Skeletal muscle cell (primary cell): ENCODE measurements at regions not wholly inside any gene's neighbourhood (a gene's known extent, or its start where the extent isn't known, plus 50 kb on each side); places are given as distances from the start of the nearest gene placed in this dataset.
"Not testable (repeated sequence)": the region's sequence is repeated elsewhere in the genome, so short reads cannot be mapped to it uniquely, and the experiment has no call there.

Experiments used
- DNase-seq: peaks from one replicate; pipeline ENCODE4 v3.0.0-alpha.2; 2010; ENCODE audit warnings: low read depth
- H3K4me3 ChIP-seq: 2 replicates; pipeline ENCODE4 v1.5.1; 2011; ENCODE audit warnings: low read depth, mild to moderate bottlenecking, control low read depth, low read length, moderate library complexity

DNA sequence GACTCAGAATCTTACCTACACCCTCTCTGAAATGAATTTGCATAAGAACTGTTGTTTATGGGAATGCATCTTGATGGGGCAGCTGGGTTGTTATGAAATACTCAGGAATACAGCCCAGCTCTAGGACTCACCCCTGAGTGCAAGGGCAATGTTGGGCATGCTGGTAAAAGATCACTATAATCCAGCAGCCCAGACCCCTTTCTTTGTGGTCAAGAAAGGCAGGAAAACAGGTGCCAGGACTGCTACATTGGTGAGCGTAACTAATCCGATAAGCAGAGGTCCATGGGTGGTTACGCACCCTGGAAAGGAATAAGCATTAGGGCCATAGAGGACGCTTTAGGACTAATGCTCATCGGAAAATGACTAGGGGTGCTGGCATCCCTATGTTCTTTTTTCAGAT lies 227.9 kb upstream of the CWC22 start:
- not testable (repeated sequence) for H3K4me3 ChIP-seq, DNase-seq

DNA sequence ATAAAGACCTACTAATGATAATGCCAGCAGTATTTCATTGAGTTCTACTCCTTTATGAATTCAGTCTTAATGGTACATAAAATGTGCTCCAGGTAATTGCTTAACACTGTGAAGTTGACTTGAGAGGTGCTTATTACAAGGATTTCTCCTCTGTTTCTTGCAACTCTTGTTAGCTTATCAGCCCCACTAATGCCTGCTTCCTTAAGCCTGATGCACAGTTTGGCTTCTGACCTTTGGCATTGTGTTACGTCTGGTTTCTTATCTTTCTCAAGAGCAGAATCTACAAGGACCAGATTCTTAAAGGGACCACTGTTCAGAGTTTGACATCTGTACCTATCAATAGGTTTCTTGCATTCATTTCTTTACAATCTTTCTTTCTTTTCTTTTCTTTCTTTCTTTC lies 223.9 kb upstream of the CWC22 start:
- DNase-seq, result no peak

DNA sequence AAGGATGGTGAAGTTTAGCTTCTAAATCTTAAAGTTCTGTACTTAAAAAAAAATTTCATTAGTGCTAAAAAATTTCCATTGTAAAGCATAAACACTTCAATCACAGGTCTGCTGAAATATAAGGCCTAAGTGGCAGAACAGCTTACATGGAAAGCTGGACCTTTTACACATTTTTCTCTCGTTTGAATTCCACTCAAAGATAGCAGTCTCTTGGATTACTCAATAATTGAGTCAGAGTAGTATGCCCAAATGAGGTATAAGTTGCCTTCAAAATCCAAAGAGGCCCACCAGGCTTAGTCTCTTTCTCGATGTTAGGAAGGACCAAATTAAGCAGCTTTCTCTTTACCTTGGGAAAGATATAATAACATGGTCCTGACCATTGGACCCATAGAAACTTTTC lies 220.4 kb upstream of the CWC22 start:
- no peak overlapping the region for H3K4me3 ChIP-seq
- DNase-seq, result no peak

More for the DNA sequence above, 223.9 kb upstream of the CWC22 start:
- no peak overlapping the region for H3K4me3 ChIP-seq

DNA sequence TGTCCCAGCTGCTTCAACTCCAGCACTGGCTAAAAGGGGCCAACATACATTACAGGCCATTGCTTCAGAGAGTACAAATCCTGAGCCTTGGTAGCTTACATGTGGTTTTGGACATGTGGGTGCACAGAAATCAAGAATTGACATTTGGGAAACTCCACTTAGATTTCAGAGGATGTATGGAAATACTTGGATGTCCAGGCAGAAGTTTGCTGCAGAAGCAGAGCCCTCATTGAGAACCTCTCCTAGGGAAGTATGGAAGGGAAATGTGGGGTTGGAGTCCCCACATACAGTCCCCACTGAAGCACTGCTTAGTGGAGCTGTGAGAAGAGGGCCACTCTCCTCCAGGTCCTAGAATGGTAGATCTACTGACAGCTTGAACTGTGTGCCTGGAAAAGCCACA lies 218.0 kb upstream of the CWC22 start:
- H3K4me3 ChIP-seq, result no peak overlapping the region
- DNase-seq, result no peak

DNA sequence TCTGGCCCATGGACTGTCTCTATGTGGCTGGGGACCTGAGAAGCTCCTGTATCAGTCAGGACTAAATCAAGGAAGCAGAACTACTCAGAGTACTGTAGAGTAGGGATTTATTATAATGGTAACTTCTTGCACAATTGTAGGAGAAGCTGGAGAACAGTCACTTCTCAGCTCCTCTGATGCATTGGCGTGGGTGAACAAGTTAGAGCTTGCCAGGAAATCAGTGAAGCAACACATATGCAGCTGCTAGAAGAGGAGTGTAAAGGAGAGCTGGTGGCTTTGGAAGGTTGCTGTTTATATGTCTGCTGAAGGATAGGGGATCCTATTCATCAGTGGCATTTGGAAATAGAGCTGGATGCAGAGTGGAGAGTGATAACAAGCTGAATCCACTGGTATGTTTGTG lies 215.5 kb upstream of the CWC22 start:
- peak overlapping the region; percentile 9 for H3K4me3 ChIP-seq
- DNase-seq, result peak; percentile 97

DNA sequence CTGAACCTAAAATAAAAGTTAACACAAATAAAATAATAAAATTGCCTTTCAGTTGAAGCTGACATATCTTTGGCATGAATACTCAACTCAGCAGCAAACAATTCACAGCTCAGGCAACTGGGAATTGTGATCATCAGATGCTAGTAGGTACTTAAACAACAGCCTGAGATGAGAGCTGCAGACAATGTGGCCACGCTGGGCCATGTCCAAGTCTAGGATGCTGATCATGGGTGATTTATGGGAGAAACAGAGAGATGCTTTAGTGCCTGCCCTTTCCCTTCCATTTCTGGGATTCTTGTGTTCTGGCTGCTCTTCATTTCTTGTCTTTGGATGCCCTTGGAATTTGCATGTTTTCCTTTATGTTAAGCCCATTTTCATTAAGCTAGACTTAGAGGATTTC lies 212.4 kb upstream of the CWC22 start:
- DNase-seq, result peak; percentile 96
- H3K4me3 ChIP-seq, result no peak overlapping the region

DNA sequence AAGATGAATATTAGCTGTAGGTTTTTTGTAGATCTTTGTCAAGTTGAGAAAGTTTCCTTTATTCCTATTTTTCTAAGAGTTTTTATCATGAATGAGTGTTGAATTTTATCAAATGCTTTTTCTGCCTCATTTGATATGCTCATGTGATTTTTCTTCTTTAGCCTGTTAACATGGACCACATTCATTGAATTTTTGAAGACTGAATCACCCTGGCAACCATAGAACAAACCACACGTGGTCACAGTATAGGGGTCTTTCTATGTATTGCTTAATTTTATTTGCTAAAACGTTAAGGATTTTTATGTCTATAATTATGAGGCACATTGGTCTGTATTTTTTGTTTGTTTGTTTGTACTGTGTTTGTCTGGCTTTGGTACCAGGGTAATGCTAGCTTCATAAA lies 201.7 kb upstream of the CWC22 start:
- no peak for DNase-seq
- no peak overlapping the region for H3K4me3 ChIP-seq

DNA sequence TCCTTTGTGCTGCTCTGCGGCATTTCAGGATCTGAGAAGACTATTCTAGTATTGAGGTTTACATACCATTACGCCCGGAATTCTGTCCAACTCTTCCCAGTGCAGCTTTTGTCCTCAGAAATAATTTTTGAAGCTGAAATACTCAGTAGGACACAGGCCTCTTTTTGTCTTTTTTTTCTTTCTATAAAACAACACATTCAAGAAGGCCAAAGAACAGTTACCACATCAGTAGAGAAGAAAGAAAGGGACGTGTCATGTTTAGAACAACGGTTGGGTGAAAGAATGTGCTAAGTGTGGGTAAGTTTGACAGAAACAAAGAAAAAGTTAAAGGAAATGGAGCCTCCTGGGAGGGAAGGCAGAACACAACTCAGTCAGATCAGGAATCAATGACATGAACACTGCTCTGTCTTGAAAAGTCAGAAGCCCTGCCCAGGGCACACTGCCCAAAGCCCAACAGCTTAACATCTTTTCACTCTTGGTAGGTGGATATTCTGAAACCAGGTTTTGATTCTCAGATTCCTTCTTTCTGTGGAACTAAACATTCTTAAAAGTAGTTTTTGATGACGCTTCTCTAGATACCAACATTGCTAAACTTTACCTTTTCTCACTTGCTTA lies 198.6 kb upstream of the CWC22 start:
- DNase-seq, result no peak
- no peak overlapping the region for H3K4me3 ChIP-seq

DNA sequence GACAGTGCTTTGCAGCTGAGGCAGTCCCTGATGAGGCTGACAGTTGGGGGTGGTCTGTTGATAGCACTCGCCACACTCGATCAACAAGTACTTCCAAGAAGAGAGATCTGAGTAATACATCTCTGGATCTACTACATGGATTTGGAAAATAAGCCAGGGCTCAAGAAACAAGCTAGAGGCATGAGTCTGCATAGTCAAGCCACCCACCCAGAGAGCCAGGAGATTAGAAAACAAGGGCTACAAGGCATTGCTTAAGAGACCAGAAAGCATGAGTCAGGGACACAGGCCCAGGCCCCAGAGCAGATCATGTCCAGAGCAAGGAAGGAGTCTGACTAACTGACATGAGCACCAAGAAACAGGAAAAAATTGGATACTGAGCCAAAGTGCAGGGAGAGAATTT lies 196.9 kb upstream of the CWC22 start:
- no peak overlapping the region for H3K4me3 ChIP-seq
- peak; percentile 84 for DNase-seq

DNA sequence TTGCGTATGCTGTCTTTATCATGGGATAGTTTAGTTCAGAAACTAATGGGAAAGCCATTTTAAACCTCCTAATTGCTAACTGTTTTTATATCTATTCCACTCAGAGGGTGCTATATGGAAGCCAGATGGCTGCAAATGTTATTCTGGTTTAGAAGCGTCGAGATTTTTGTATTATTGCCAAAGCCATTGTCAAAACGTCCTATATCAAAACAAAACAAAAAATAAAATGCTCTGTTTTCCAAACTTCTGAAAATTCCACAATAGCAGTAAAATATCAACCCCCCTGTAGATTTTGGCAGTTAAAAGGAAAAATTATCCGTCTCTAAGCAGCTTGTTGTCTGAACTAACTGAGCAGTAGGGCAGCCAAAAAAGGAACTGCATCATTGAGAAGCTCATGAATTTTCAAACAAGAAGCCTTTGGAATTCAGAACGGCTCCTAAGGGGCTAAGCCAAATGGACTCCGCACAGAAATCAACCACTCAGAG lies 195.4 kb upstream of the CWC22 start:
- no peak for DNase-seq
- no peak overlapping the region for H3K4me3 ChIP-seq

DNA sequence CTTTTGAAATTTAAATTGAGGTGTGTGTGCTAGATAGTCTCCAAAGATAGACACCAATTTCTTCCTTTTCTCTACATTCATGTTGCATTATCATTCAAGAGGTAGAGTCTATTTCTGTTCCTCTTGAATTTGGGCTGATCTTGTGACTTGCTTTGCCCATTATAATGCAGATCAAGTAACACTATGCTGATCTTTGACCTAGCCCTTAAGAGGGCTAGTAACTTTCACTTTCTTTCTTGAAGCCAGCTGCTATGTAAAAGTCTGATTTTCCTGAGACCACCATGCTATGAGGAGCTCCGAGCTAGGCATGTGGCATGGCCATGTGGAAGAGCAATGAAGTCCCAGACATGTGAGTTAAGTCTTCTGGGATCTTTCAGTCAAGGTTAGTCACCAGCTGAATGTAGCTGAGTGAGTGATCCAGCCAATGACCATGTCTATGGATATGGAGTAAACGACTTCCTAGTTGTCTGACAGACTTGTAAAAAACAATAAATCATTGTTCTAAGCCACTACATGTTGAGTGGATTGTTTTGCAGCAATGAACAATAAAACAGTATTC lies 189.4 kb upstream of the CWC22 start:
- no peak for DNase-seq
- H3K4me3 ChIP-seq, result no peak overlapping the region

DNA sequence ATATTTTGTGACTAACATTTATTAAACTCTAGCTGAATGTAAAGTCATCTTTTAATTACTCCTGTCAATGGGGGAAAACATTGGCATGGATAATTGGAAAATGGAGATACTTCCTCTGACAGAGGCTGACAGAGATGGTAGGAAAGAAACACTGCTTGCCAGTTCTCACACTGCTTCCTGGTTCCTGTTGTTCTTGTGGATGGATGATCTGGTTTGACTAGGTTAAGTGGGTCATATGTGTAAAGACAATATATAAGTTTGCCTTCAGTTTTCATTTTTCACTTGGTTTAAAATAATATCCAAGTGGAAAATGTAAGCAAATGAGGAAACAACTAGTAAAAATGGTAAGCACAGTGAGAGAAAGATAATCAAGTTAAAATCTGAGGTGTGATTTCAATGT lies 188.8 kb upstream of the CWC22 start:
- no peak for DNase-seq
- no peak overlapping the region for H3K4me3 ChIP-seq

DNA sequence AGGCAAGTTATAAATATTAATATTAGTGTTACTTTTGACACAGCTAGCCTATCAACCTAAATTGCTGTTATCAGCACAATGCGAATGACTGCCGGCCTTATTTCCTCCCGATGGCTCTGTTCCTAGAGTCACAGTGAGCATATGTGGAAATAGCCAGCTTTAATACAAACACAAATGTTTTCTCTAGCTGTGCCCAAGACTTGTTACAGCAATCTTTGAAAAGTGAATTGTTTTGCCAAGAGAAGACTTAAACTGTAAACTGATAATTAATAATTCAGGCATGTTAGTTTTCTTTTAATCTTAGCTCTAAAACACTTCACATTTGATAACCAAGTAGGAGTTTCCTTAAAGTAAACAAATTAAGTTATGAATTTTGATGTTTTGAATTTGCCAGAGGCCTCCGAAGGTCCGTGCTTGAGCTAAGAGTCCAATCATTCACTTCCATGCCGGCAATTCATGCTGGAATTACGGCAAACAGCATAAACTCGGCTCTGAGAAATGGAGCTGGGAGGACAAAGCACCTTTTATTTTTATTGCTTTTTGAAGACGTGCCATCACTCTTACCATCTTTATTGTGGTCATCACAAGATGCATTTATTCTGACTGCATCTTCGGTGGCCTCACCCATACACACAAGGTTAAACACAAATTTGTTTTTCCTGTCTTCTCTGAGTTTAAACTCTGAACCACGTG lies 184.5 kb upstream of the CWC22 start:
- DNase-seq, result no peak
- no peak overlapping the region for H3K4me3 ChIP-seq

DNA sequence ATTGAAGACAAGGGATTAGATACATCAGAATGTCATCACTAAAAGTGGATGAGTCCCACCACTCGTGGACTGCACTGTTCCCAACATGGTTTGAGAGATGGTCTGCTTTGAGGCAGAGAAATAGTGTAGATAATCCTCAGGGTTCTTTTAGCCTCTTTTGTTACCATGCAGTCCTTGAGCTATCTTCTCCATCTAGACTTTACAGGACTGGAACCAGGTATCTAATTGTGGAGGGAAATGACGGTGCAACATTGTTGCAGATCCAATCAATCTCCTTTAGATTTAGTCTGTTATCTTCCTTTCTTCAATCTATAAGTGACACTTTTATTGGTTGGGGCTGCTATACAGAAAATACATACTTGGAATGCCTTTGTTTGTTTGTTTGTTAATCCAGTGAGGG lies 183.8 kb upstream of the CWC22 start:
- DNase-seq, result no peak
- no peak overlapping the region for H3K4me3 ChIP-seq

DNA sequence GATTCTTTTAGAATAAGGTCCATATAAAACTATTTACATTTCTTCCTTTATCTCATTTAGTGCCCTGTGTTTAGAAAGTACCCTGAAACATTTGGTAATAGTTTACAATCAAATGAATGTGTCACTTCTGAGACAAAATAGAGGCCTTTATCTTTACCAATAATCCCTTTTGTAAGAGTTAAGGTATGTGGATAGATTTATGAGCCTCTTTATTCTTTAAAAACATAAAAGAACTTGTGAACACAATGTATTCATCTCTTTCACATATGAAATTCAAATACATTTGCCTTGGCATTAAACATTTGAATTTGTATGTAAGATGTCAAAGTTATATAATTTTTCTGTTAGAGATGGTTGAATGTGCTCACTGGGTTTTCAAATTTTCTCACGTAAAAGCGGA lies 180.5 kb upstream of the CWC22 start:
- H3K4me3 ChIP-seq, result no peak overlapping the region
- DNase-seq, result no peak

DNA sequence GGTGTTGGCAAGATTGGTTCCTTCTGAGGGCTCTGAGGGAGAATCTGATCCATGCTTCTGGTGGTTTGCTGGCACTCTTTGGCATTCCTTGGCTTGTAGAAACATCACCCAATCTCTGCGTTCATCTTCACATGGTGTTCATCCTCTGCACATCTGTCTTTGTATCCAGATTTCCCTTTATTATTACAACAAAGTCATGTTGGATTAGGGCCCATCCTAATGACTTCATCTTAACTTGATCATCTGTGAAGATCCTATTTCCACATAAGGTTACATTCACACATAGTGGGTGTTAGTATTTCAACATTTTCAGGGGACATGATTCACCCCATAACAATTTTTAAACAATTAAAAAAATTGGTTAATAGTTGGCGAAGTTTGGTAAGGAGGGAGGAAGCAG lies 177.4 kb upstream of the CWC22 start:
- peak; percentile 80 for DNase-seq
- no peak overlapping the region for H3K4me3 ChIP-seq

DNA sequence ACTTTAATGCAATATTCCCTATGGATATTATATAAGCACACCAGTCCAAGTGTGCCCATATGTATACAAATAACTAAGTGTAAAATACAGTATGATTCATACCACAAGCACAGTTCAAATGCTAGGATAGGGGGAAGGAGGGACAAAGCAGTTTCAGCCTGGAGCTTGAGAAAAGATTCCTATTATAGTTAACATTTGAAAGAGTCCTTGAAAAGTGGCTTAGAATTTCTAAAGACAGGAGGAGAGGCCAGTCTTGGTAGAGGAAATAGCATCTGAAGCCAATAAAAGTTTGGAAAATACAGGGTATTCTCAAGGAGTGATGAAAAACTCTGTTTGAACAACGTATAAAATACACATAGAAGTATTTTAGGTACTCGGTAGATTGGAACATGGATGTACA lies 173.4 kb upstream of the CWC22 start:
- no peak for DNase-seq
- no peak overlapping the region for H3K4me3 ChIP-seq

DNA sequence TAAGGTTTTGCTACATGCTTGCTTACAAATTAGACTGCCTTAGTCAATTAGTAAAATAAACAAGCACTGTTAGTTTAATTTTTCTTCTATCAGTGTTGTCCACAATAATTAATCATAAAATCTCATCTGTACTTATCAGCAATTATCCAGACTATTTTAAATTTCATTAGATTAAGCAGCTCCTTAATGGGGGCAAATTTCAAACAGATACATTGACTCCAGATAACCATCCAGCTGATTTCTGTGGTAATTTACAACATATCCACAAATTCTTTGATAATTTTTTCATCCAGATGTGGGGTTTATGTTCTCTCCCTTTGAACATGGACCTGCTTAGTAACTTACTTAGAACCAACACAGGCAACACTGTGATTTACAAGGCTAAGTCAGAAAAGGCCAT lies 170.4 kb upstream of the CWC22 start:
- DNase-seq, result no peak
- H3K4me3 ChIP-seq, result no peak overlapping the region

DNA sequence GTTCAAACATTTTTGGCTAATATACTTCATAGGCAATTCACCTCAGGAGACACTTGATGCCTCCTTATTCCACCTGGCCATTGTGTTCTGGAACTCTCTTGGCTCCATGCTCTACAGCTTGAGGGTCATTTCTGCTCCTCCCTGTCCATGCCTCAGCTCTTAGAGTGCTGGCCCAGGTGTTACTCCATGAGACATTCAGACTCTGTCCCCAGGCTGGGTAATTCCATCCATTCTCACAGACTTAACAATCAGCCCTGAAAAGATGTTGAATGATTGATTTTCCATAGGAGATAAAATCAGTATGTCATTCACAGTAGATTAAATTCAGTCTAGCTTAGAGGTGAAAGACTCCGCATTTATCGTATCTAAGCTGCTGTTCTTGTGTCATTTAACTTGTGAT lies 168.6 kb upstream of the CWC22 start:
- DNase-seq, result no peak
- no peak overlapping the region for H3K4me3 ChIP-seq

DNA sequence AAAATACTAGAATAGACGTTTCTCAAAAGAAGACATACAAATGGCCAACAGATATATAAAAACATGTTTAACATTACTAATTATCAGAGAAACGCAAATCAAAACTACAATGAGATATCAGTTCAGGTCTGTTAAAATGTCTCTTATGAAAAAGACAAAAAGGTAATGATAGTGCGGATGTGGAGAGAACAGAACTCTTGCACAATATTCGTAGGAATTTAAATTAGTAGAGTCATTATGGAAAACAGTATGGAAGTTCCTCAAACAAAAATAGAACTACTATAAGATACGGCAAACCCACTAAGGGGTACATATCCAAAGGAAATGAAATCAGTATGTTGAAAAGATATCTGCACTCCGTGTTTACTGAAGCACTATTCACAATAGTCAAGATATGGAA lies 167.5 kb upstream of the CWC22 start:
- no peak for DNase-seq
- no peak overlapping the region for H3K4me3 ChIP-seq

DNA sequence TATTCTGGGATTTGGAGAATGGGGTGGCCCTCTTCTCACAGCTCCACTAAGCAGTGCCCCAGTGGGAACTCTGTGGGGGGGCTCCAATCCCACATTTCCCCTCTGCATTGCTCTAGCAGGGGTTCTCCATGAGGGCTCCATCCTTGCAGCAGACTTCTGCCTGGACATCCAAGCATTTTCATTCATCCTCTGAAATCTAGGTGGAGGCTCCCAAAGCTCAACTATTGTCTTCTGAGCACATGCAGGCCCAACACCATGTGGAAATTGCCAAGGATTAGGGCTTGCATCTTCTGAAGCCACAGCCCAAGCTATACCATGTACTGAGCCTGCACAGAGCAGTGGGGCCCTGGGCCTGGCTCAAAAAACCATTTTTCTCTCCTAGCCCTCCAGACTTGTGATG lies 162.4 kb upstream of the CWC22 start:
- DNase-seq, result no peak
- no peak overlapping the region for H3K4me3 ChIP-seq
